ENCODE measurements at regions not wholly inside any gene's neighbourhood (a gene's known extent, or its start where the extent isn't known, plus 50 kb on each side); places are given as distances from the start of the nearest gene placed in this dataset.

DNA sequence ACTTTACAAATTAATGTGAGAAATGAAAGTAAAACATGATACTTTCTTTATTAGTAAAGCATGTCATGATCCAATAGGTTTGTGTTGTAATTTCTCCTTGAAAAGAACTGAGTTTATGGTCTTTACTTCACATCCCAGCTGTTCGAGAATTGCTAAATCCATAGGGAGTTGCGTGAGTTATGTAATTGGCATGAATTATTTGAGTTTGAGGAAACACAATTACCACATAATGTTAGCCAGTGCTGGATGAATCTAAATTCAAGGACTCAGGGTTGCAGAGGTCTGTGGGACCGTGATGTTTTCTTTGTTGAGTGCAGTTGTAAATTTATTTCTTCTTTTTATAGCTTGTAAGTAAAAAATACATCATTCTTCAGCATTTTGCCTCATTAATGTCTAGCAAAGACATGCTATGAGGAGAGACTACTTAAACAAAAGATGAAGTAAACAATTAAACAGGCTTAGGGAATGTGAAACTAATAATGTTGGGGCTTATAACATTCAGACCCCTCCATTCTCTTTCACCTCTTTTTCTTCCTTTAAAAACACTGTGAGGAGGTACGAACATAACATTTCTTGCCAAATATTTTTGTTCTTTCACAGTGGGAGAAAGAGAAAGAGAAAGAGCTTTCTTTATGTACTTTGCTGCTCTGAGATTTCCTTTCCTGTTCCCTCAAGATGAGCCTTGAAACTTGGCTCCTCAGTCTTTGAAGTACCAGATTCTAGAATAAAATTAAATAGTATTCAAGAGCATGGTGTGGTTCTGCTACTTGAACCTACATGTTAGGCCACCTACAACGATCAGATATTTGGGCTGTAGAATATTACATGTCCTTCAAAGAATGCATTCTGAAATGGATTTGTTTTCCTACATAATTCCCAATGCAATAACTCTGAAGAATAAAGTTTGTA, 159.6 kb upstream of the ANK2 start (continued):
- TF ChIP-seq, protein P1, sequence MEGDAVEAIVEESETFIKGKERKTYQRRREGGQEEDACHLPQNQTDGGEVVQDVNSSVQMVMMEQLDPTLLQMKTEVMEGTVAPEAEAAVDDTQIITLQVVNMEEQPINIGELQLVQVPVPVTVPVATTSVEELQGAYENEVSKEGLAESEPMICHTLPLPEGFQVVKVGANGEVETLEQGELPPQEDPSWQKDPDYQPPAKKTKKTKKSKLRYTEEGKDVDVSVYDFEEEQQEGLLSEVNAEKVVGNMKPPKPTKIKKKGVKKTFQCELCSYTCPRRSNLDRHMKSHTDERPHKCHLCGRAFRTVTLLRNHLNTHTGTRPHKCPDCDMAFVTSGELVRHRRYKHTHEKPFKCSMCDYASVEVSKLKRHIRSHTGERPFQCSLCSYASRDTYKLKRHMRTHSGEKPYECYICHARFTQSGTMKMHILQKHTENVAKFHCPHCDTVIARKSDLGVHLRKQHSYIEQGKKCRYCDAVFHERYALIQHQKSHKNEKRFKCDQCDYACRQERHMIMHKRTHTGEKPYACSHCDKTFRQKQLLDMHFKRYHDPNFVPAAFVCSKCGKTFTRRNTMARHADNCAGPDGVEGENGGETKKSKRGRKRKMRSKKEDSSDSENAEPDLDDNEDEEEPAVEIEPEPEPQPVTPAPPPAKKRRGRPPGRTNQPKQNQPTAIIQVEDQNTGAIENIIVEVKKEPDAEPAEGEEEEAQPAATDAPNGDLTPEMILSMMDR (conservative IDR thresholded peaks at IDR 0.05; ENCODE audit: low read depth, low read length) = no peak

GRCh38 chr4:112894480-112894879, 155.0 kb upstream of the ANK2 start:
- no peak overlapping the region for H3K56ac ChIP-seq (ENCODE audit: extremely low read depth, insufficient read depth, low read length)
- intact Hi-C loops (cut with micrococcal nuclease) = no loop called here
- no peaks in the 10 kb centered on the region for H3K9me1 ChIP-seq (ENCODE audit: insufficient read depth, low read length)
- no peaks in the 10 kb centered on the region for H3K9me3 ChIP-seq (ENCODE audit: control insufficient read depth, insufficient read depth, low read length)
- H3K14ac ChIP-seq (replicated peaks; ENCODE audit: low read depth, low read length) = no peak overlapping the region
- H2AK5ac ChIP-seq (ENCODE audit: low read depth, low read length) = no peak overlapping the region
- no peak overlapping the region for H3K27ac ChIP-seq (ENCODE audit: insufficient read depth, low read length)
- no TSS peak for BruUV-seq (replicated peaks)
- ATAC-seq (ENCODE audit: low read depth) (no peak), DNase-seq (no peak)
- no peaks in the 10 kb centered on the region for H3K4me1 ChIP-seq (ENCODE audit: control insufficient read depth, insufficient read depth, low read length)
- CTCF ChIA-PET = no interaction called here
- H3K36me3 ChIP-seq (ENCODE audit: control insufficient read depth, insufficient read depth, low read length) = no peaks in the 10 kb centered on the region
- no peak overlapping the region for H2BK15ac ChIP-seq (ENCODE audit: low read depth, low read length)
- H3K4me2 ChIP-seq (ENCODE audit: low read depth, low read length) = no peak overlapping the region
- no peak overlapping the region for H4K5ac ChIP-seq (ENCODE audit: low read depth, low read length)
- H2BK20ac ChIP-seq (ENCODE audit: low read depth, low read length) = no peak overlapping the region
- H2BK120ac ChIP-seq (ENCODE audit: low read depth, low read length) = no peak overlapping the region
- H2BK5ac ChIP-seq (ENCODE audit: low read depth, low read length, poor library complexity, severe bottlenecking) = no peak overlapping the region
- H2AK9ac ChIP-seq (replicated peaks; ENCODE audit: low read depth, low read length, poor library complexity) = no peak overlapping the region
- dilution Hi-C loops (cut with HindIII; ENCODE audit: low sequenced_read_pairs, unreplicated experiment) = no loop called here
- H2AFZ ChIP-seq (replicated peaks; ENCODE audit: low read length, poor library complexity) = no peak overlapping the region
- H4K20me1 ChIP-seq (ENCODE audit: insufficient read depth, low read length) = no peaks in the 10 kb centered on the region
- H3K79me1 ChIP-seq (ENCODE audit: low read depth in 1 of 2, low read length in 2 of 2) = no peaks in the 10 kb centered on the region
- H3K27me3 ChIP-seq (ENCODE audit: control insufficient read depth, insufficient read depth, low read length) = no peaks in the 10 kb centered on the region; the same call in 1 of the 2 replicates
- no peak overlapping the region for H3K4me3 ChIP-seq (ENCODE audit: insufficient read depth, low read depth, low read length)
- H3K9ac ChIP-seq (ENCODE audit: low read depth, low read length) = no peak overlapping the region
- H4K91ac ChIP-seq (ENCODE audit: insufficient read depth, low read depth, low read length) = no peak overlapping the region
- WGBS, 2 experiments (ENCODE audit: extremely low coverage in 2 of 2, insufficient read length in 1 of 2) = no CpG with 5 or more reads among the region's 3 CpGs
- no peak overlapping the region for H3K23ac ChIP-seq (ENCODE audit: low read depth, low read length)
- no peak overlapping the region for H3K18ac ChIP-seq (ENCODE audit: low read depth, low read length)
- H4K8ac ChIP-seq (ENCODE audit: low read depth in 2 of 2, low read length in 2 of 2) = no peak overlapping the region
- H3K4ac ChIP-seq (ENCODE audit: low read depth, low read length) = no peak overlapping the region
- POLR2A ChIA-PET (ENCODE audit: unreplicated experiment) = no interaction called here
- in situ Hi-C loops (cut with MboI; ENCODE audit: low sequenced_read_pairs) = no loop called here
- TF ChIP-seq MAZ (IDR thresholded peaks at IDR 0.05; ENCODE audit: borderline replicate concordance, low read depth, low read length) (no peak), POLR2A (IDR thresholded peaks at IDR 0.05; ENCODE audit: low read depth, low read length) (no peak), MXI1 (IDR thresholded peaks at IDR 0.05; ENCODE audit: borderline replicate concordance, low read depth, low read length) (no peak), RCOR1 (IDR thresholded peaks at IDR 0.05; ENCODE audit: insufficient replicate concordance, low read length) (no peak), CEBPB (IDR thresholded peaks at IDR 0.05; ENCODE audit: low read depth, low read length) (no peak), SMC3 (IDR thresholded peaks at IDR 0.05; ENCODE audit: low read depth, low read length) (no peak)
- TF ChIP-seq, protein P2, sequence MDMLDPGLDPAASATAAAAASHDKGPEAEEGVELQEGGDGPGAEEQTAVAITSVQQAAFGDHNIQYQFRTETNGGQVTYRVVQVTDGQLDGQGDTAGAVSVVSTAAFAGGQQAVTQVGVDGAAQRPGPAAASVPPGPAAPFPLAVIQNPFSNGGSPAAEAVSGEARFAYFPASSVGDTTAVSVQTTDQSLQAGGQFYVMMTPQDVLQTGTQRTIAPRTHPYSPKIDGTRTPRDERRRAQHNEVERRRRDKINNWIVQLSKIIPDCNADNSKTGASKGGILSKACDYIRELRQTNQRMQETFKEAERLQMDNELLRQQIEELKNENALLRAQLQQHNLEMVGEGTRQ (IDR thresholded peaks at IDR 0.05; ENCODE audit: low read depth, low read length) = no peak
- TF ChIP-seq, protein P1 (conservative IDR thresholded peaks at IDR 0.05; ENCODE audit: low read depth, low read length) = no peak
- TF ChIP-seq, protein P3, sequence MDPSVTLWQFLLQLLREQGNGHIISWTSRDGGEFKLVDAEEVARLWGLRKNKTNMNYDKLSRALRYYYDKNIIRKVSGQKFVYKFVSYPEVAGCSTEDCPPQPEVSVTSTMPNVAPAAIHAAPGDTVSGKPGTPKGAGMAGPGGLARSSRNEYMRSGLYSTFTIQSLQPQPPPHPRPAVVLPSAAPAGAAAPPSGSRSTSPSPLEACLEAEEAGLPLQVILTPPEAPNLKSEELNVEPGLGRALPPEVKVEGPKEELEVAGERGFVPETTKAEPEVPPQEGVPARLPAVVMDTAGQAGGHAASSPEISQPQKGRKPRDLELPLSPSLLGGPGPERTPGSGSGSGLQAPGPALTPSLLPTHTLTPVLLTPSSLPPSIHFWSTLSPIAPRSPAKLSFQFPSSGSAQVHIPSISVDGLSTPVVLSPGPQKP (IDR thresholded peaks at IDR 0.05; ENCODE audit: borderline replicate concordance, low read depth, low read length) = no peak

Data from IMR-90 (cell line).